Activated T-helper 1 cell treated with anti-CD3 and anti-CD28 coated beads, Interleukin-12 subunit alpha, Interleukin-12 subunit beta, Interleukin-2, Interleukin-4 antibody, amounts not matched to agents 30 ng/mL and 10 ng/mL and 1 ng/mL, durations not matched to agents 14 hours and 24 hours and 36 hours (primary cell): ENCODE measurements at regions not wholly inside any gene's neighbourhood (a gene's known extent, or its start where the extent isn't known, plus 50 kb on each side); places are given as distances from the start of the nearest gene placed in this dataset.

Experiments used
- DNase-seq: peaks from one replicate; pipeline ENCODE4 v3.0.0; 2021; ENCODE audit warnings: low spot score
- H3K27ac Mint-ChIP-seq: one replicate; pipeline ENCODE4 v1.8.0; 2021; ENCODE audit warnings: mild to moderate bottlenecking, mixed read lengths
- H3K27me3 Mint-ChIP-seq: one replicate; pipeline ENCODE4 v1.8.0; 2022; ENCODE audit warnings: mild to moderate bottlenecking, moderate library complexity, mixed read lengths; ENCODE audit not compliant: insufficient read depth
- H3K36me3 Mint-ChIP-seq: one replicate; pipeline ENCODE4 v1.8.0; 2021; ENCODE audit warnings: low read depth, mixed read lengths
- H3K4me1 Mint-ChIP-seq: one replicate; pipeline ENCODE4 v1.8.0; 2021; ENCODE audit warnings: low read depth, mixed read lengths
- H3K4me3 Mint-ChIP-seq: one replicate; pipeline ENCODE4 v1.8.0; 2021; ENCODE audit warnings: mild to moderate bottlenecking, moderate library complexity, mixed read lengths
- H3K9me3 Mint-ChIP-seq: one replicate; pipeline ENCODE4 v1.8.0; 2021; ENCODE audit warnings: mixed read lengths
- intact Hi-C: fragments of 100-400 bp; cut with micrococcal nuclease; formaldehyde crosslinking; loops from one replicate; pipeline ENCODE4 v1.15.1; 2024

DNA sequence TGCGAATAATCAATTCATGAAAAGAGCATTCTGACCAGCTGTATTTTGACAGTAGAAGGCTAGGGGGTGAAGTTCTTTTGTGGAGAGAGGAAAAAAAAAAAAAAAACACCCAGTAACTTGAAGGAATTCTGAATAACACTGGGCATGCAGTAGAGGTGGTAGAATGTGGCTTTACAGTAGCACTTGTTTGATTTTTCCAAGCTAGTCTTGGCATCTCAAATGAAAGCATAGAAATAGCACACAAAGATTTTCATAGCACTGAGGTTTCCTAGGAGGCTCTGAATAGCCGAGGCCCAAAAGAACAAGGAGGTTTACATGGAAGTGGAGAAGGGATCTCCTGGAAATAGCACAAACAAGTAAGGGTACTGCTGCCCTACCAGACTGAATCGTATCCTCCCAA, 470.2 kb upstream of the CDH20 start:
- DNase-seq: no peak
- H3K4me3 Mint-ChIP-seq: no peak overlapping the region
- no peaks in the 10 kb centered on the region for H3K9me3 Mint-ChIP-seq
- intact Hi-C loops: no loop called here
- no peaks in the 10 kb centered on the region for H3K36me3 Mint-ChIP-seq
- no peaks in the 10 kb centered on the region for H3K27me3 Mint-ChIP-seq
- H3K4me1 Mint-ChIP-seq: no peaks in the 10 kb centered on the region
- no peak overlapping the region for H3K27ac Mint-ChIP-seq

DNA sequence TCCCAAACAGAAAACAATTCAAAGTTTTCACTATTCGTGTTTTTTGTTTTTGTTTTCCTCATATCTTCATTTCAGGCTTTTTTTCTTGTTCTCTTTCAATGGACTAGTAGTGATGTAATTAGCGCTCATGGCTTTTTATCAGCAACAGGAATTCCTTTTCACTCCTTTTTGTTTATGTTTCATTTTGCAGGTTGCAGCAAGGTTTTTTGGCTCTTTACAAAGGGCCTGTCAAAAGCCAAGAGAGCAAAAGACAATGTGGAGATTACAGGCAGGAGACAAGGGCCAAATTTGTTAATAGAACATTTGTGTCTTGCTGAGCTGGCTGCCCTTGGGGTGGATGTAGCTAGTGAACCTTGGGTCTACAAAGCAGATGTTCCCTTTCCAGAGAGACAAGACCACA, 467.4 kb upstream of the CDH20 start:
- no peak overlapping the region for H3K27ac Mint-ChIP-seq
- intact Hi-C loops: no loop called here
- H3K4me3 Mint-ChIP-seq: no peak overlapping the region

DNA sequence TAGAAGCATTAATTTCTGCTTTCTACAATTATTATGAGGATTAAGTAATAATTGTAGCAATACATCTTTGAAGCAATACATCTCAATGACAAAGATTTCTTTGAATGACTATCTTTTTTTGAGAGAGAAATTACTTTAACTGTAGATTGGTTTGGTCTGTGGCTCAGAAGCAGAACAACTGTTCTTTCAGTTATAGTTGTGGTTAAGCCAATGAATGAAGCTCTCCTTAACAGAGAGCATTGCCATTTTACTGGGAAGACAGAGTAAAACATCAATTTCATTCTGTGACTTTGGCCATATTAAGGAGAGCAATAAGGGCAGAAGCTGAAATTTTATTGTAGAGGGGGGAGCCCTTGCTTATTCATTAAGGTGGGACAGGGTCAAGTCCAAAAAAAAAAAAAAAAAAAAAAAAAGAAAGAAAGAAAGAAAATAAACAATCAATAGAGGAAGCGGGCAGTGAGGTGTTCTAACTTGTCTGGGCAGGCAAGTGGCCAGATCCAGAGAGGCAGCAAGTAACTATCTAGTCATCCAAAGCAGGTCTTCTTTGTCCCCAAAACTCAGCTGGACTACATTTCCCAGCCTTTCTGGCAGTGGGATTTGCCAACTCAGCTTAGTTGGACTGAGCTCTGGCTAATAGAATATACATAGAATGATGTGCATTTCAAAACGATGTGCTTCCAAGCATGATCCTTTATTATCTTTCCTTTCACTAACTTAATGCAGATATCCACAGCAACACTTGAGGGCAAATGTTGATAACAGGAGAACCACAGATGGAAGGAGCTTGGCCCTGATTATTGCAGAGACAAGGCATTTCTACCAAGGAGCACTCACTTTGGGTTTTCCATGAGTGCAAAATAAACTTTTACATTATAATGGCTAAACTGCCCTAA, 462.7 kb upstream of the CDH20 start:
- DNase-seq: no peak
- no peaks in the 10 kb centered on the region for H3K36me3 Mint-ChIP-seq
- no peaks in the 10 kb centered on the region for H3K27me3 Mint-ChIP-seq
- H3K4me1 Mint-ChIP-seq: no peaks in the 10 kb centered on the region
- intact Hi-C loops: no loop called here
- no peak overlapping the region for H3K4me3 Mint-ChIP-seq
- no peaks in the 10 kb centered on the region for H3K9me3 Mint-ChIP-seq
- no peak overlapping the region for H3K27ac Mint-ChIP-seq

More for the DNA sequence above, 467.4 kb upstream of the CDH20 start:
- DNase-seq: no peak
- Mint-ChIP-seq H3K27me3 (no peaks in the 10 kb centered on the region), H3K36me3 (no peaks in the 10 kb centered on the region), H3K4me1 (no peaks in the 10 kb centered on the region), H3K9me3 (no peaks in the 10 kb centered on the region)

DNA sequence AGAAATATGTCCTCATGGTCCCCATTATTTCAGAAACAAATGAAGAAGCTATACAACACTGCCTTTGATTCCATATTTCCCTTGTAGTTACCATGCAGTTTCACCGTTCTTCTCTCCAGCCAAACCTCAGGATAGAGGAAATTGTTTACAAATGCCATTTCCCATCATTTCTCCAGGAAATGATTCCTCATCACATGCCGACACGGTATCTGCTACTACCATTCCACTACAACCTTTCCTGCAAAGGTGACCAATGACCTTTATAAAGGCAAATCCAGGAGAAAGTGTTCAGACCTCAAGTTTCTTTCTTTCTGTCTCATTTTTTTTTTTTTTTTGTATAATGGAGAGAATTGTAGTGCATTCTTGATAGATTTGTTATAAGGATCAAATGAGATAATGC, 460.8 kb upstream of the CDH20 start:
- Mint-ChIP-seq H3K4me1 (no peaks in the 10 kb centered on the region), H3K27ac (no peak overlapping the region), H3K36me3 (no peaks in the 10 kb centered on the region), H3K4me3 (no peak overlapping the region), H3K27me3 (no peaks in the 10 kb centered on the region), H3K9me3 (no peaks in the 10 kb centered on the region)
- intact Hi-C loops: no loop called here
- no peak for DNase-seq

DNA sequence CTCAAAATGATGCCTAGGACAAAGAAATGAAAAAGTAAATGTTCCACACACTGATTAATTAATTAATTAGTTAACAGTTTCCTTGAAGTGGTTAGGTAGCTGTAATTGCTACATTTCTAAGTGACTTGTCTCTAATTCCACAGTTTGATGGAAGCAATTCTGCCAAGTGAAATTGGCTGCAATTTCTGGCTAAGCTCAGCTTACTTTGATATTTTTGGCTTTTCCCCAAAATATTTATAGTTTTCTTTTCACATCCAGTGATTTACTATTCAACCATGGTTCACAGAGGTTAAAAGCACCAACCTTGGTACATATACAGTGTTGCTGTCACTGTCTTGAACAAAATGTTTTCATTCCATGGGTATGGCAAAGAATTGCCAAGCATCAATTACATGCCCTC, 459.5 kb upstream of the CDH20 start:
- intact Hi-C loops: no loop called here
- Mint-ChIP-seq H3K27ac (no peak overlapping the region), H3K9me3 (peaks cover 7% of the 10 kb centered on the region), H3K27me3 (no peaks in the 10 kb centered on the region), H3K36me3 (no peaks in the 10 kb centered on the region), H3K4me1 (no peaks in the 10 kb centered on the region), H3K4me3 (no peak overlapping the region)
- no peak for DNase-seq

DNA sequence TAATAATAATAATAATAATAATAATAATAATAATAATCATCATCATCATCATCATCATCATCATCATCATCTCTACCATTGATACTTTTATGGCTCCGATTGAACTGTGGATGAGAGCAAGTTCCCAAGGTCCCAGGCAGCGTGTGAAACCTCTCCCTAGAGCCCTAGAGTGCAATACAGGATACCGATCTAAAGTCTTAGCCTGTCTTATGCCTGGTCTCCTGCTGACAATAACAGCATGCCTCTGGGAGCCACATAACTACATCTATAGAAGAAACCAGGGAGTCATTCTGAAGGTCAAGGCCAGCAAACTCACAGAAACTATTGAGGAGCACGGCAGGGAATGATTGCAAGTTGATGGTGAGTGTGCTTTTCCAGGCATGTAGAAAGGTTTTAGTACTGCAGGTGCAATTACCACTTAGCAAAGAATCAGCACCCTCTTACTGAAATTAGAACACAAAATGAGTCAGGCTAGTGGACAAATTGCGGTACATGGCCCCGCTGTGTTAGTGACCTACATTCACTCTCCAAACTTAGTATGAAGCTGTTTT, 457.2 kb upstream of the CDH20 start:
- DNase-seq: no peak
- Mint-ChIP-seq H3K4me3 (no peak overlapping the region), H3K27me3 (no peaks in the 10 kb centered on the region), H3K27ac (no peak overlapping the region), H3K36me3 (no peaks in the 10 kb centered on the region), H3K9me3 (peaks cover 7% of the 10 kb centered on the region), H3K4me1 (no peaks in the 10 kb centered on the region)
- intact Hi-C loops: no loop called here

DNA sequence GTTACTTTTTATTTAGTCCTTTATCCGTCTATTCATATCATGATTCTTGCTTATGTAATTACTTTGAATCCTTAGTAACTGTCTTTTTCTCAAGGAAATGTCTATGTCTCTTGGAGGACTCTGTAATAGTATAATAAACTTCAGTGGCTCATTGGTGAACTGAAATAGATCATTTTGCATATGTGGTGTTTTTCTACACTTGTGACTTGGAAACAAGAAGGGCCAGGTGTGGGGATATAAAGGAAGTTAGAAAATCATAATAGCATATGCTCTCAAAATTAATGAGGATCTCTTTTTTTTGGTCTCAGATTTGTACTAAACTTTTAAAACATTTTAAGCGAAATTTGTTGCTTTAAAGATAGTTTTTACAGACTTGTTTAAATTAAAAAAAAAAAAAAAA, 453.0 kb upstream of the CDH20 start:
- intact Hi-C loops: no loop called here
- Mint-ChIP-seq H3K4me3 (no peak overlapping the region), H3K27ac (no peak overlapping the region), H3K27me3 (no peaks in the 10 kb centered on the region), H3K9me3 (peaks cover 10% of the 10 kb centered on the region), H3K36me3 (no peaks in the 10 kb centered on the region), H3K4me1 (no peaks in the 10 kb centered on the region)
- no peak for DNase-seq

DNA sequence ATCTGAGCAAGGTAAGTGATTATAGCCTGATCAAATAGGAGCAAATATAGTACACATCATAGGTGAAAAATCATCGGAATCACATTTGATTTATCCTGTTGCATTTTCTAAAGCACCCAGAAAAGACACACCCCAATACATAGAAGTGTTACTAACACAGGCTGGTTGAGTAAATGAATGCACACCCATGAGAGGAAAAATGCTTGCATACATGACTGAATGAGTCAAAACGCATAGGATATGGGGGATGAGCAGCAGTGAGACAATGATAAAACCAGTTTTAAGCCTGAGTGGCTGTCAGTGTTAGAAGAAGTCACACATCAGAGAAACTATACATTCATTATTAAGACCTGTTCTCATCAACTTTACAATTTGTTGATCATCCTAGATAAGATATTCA, 449.6 kb upstream of the CDH20 start:
- intact Hi-C loops: no loop called here
- DNase-seq: no peak
- H3K9me3 Mint-ChIP-seq: peaks cover 4% of the 10 kb centered on the region
- H3K27me3 Mint-ChIP-seq: no peaks in the 10 kb centered on the region
- no peaks in the 10 kb centered on the region for H3K4me1 Mint-ChIP-seq
- no peak overlapping the region for H3K27ac Mint-ChIP-seq
- no peaks in the 10 kb centered on the region for H3K36me3 Mint-ChIP-seq
- H3K4me3 Mint-ChIP-seq: no peak overlapping the region

DNA sequence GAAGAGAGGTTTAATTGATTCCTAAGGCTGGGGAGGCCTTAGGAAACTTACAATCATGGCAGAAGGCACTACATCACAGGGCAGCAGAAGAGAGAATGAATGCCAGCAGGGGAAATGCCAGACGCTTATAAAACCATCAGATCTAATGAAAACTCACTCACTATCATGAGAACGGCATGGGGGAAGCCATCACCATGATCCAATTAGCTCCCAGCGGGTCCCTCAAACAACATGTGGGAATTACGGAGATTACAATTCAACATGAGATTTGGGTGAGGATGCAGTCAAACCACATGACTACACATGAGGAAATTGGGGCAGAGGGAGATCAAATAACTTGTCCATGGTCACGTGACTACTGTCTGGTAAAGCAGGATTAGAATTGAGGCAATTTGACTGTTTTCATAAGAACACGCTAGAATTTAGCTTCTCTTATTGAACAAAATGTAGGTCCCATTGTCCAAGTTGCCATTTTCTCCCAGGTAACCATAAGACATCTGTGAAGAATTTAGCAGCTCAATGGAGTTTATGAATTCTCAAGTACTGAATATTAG, 445.1 kb upstream of the CDH20 start:
- peaks cover 3% of the 10 kb centered on the region for H3K9me3 Mint-ChIP-seq
- intact Hi-C loops: no loop called here

DNA sequence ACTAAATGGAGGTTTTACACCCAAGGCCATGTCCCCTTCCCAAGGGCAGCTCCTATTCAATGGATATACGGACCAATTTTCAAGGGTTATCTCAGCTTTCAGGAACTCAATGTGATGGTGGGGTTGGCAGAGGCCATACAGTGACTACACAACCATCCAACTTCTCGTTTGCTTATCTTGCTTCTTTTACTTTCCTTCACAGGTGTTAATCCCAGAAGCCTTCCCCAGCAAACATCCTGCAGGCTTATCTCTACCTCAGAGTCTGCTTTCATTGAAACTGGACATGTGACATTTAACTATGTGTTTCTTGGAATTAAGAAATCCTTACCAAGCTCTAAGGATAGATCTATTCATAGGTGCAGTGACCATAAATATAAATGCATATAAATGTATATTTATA, 443.8 kb upstream of the CDH20 start:
- intact Hi-C loops: no loop called here
- H3K36me3 Mint-ChIP-seq: no peaks in the 10 kb centered on the region
- no peaks in the 10 kb centered on the region for H3K27me3 Mint-ChIP-seq
- peaks cover 4% of the 10 kb centered on the region for H3K9me3 Mint-ChIP-seq
- no peak for DNase-seq
- H3K4me1 Mint-ChIP-seq: no peaks in the 10 kb centered on the region
- H3K27ac Mint-ChIP-seq: no peak overlapping the region
- no peak overlapping the region for H3K4me3 Mint-ChIP-seq

More for the DNA sequence above, 445.1 kb upstream of the CDH20 start:
- Mint-ChIP-seq H3K36me3 (no peaks in the 10 kb centered on the region), H3K4me1 (no peaks in the 10 kb centered on the region), H3K27me3 (no peaks in the 10 kb centered on the region), H3K27ac (no peak overlapping the region), H3K4me3 (no peak overlapping the region)
- DNase-seq: no peak

DNA sequence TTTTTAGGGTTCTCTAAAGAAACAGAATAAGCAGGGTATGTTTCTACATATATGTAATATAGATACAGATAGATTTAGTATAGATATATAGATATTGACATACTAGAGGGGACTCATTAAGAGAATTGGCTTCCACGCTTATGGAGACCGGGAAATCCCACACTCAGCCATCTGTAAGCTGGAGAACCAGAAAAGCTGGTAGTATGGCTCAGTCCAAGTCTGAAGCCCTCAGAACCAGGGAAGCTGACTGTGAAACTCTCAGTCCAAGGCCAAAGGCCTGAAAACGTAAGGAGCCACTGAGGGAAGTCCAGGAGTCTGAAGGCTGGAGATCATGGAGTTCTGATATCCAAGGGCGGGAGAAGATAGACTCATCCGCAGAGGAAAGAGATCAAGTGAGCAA, 441.3 kb upstream of the CDH20 start:
- Mint-ChIP-seq H3K27ac (no peak overlapping the region), H3K4me1 (no peaks in the 10 kb centered on the region), H3K27me3 (no peaks in the 10 kb centered on the region), H3K9me3 (peaks cover 4% of the 10 kb centered on the region), H3K4me3 (no peak overlapping the region), H3K36me3 (no peaks in the 10 kb centered on the region)
- DNase-seq: no peak
- intact Hi-C loops: no loop called here

DNA sequence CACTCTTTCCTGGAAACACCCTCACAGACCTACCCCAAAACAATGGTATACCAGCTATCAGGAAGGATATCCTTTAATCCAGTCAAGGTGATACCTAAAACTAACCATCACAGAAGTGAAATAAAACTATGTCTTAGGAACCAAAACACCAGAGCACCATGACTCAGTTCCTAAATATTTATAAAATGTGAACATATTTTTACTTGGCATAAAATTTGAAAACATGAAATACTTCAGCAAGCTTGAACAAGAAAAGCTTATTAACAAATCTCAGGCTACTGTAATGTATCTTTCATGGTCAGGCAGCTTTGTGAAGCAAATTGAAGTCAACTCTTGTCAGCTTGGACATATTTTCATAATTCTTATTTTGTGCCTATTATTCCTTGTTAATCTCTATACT, 440.8 kb upstream of the CDH20 start:
- H3K36me3 Mint-ChIP-seq: no peaks in the 10 kb centered on the region
- intact Hi-C loops: no loop called here
- peaks cover 4% of the 10 kb centered on the region for H3K9me3 Mint-ChIP-seq

DNA sequence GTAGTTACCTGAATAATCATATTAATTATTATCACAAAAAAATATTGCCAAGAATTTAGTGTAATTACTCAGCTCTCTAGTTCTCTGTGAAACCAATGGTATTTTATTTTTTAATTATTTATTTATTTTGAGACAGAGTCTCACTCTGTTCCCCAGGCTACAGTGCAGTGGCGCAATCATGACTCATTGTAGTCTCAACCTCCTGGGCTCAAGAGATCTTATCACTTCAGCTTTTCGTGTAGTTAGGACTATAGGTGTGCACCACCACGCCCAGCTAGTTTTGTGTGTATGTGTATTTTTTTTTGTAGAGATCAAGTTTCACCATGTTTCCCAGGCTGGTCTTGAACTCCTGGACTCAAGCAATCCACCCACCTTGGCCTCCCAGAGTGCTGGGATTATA, 440.4 kb upstream of the CDH20 start:
- DNase-seq: no peak
- no peak overlapping the region for H3K27ac Mint-ChIP-seq
- no peaks in the 10 kb centered on the region for H3K36me3 Mint-ChIP-seq
- H3K9me3 Mint-ChIP-seq: peaks cover 4% of the 10 kb centered on the region
- no peaks in the 10 kb centered on the region for H3K27me3 Mint-ChIP-seq
- no peak overlapping the region for H3K4me3 Mint-ChIP-seq
- intact Hi-C loops: no loop called here
- H3K4me1 Mint-ChIP-seq: no peaks in the 10 kb centered on the region

More for the DNA sequence above, 440.8 kb upstream of the CDH20 start:
- Mint-ChIP-seq H3K27ac (no peak overlapping the region), H3K4me3 (no peak overlapping the region), H3K27me3 (no peaks in the 10 kb centered on the region), H3K4me1 (no peaks in the 10 kb centered on the region)
- DNase-seq: no peak
